ENCODE measurements at regions not wholly inside any gene's neighbourhood (a gene's known extent, or its start where the extent isn't known, plus 50 kb on each side); places are given as distances from the start of the nearest gene placed in this dataset.

DNA sequence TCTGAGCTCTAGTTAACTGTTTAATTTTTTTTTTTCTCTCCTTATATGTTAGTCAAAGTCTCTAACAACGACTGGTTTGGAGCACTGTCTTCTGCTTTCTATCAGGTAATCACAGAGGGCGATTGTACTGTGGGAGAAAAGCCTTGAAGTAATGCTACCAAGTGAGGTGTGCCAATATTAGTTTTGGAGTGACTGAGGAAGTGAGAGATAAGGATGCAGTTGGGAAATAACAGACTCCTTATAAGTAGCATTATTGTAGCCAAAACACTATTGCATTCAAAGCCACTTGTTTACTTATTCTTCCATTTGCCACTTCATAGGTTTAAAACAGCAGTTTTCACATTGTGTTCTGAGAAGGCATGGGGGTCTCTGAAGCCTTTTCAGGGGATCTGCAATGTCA, 79.1 kb upstream of the SLC6A14 start:
- TF ChIP-seq, protein P1, sequence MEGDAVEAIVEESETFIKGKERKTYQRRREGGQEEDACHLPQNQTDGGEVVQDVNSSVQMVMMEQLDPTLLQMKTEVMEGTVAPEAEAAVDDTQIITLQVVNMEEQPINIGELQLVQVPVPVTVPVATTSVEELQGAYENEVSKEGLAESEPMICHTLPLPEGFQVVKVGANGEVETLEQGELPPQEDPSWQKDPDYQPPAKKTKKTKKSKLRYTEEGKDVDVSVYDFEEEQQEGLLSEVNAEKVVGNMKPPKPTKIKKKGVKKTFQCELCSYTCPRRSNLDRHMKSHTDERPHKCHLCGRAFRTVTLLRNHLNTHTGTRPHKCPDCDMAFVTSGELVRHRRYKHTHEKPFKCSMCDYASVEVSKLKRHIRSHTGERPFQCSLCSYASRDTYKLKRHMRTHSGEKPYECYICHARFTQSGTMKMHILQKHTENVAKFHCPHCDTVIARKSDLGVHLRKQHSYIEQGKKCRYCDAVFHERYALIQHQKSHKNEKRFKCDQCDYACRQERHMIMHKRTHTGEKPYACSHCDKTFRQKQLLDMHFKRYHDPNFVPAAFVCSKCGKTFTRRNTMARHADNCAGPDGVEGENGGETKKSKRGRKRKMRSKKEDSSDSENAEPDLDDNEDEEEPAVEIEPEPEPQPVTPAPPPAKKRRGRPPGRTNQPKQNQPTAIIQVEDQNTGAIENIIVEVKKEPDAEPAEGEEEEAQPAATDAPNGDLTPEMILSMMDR (IDR thresholded peaks at IDR 0.05), result no peak
- TF ChIP-seq POLR2AphosphoS5 (IDR thresholded peaks at IDR 0.05; ENCODE audit: low read depth, low read length) (no peak), RCOR1 (IDR thresholded peaks at IDR 0.05; ENCODE audit: low read length) (no peak), JUND (IDR thresholded peaks at IDR 0.05) (no peak), SMC3 (IDR thresholded peaks at IDR 0.05; ENCODE audit: low read depth, low read length) (no peak), EZH2phosphoT487 (IDR thresholded peaks at IDR 0.05; ENCODE audit: borderline replicate concordance, low read depth) (no peak), NRF1 (IDR thresholded peaks at IDR 0.05; ENCODE audit: low read depth, low read length) (no peak), YY1 (IDR thresholded peaks at IDR 0.05; ENCODE audit: low read depth) (no peak), RAD21 (IDR thresholded peaks at IDR 0.05; ENCODE audit: low read length) (no peak), CHD2 (IDR thresholded peaks at IDR 0.05; ENCODE audit: low read length, partially characterized antibody) (no peak), RXRA (IDR thresholded peaks at IDR 0.05; ENCODE audit: borderline replicate concordance, low read depth) (no peak)
- TF ChIP-seq, protein P2, sequence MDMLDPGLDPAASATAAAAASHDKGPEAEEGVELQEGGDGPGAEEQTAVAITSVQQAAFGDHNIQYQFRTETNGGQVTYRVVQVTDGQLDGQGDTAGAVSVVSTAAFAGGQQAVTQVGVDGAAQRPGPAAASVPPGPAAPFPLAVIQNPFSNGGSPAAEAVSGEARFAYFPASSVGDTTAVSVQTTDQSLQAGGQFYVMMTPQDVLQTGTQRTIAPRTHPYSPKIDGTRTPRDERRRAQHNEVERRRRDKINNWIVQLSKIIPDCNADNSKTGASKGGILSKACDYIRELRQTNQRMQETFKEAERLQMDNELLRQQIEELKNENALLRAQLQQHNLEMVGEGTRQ (IDR thresholded peaks at IDR 0.05; ENCODE audit: borderline replicate concordance, low read depth, low read length), result no peak
- TF ChIP-seq, protein P3, sequence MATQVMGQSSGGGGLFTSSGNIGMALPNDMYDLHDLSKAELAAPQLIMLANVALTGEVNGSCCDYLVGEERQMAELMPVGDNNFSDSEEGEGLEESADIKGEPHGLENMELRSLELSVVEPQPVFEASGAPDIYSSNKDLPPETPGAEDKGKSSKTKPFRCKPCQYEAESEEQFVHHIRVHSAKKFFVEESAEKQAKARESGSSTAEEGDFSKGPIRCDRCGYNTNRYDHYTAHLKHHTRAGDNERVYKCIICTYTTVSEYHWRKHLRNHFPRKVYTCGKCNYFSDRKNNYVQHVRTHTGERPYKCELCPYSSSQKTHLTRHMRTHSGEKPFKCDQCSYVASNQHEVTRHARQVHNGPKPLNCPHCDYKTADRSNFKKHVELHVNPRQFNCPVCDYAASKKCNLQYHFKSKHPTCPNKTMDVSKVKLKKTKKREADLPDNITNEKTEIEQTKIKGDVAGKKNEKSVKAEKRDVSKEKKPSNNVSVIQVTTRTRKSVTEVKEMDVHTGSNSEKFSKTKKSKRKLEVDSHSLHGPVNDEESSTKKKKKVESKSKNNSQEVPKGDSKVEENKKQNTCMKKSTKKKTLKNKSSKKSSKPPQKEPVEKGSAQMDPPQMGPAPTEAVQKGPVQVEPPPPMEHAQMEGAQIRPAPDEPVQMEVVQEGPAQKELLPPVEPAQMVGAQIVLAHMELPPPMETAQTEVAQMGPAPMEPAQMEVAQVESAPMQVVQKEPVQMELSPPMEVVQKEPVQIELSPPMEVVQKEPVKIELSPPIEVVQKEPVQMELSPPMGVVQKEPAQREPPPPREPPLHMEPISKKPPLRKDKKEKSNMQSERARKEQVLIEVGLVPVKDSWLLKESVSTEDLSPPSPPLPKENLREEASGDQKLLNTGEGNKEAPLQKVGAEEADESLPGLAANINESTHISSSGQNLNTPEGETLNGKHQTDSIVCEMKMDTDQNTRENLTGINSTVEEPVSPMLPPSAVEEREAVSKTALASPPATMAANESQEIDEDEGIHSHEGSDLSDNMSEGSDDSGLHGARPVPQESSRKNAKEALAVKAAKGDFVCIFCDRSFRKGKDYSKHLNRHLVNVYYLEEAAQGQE (IDR thresholded peaks at IDR 0.05; ENCODE audit: low read depth, low read length), result no peak
- TF ChIP-seq, protein P4, sequence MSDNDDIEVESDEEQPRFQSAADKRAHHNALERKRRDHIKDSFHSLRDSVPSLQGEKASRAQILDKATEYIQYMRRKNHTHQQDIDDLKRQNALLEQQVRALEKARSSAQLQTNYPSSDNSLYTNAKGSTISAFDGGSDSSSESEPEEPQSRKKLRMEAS (IDR thresholded peaks at IDR 0.05; ENCODE audit: low read depth), result no peak

Measured in SK-N-SH (cell line).